ENCODE measurements at regions not wholly inside any gene's neighbourhood (a gene's known extent, or its start where the extent isn't known, plus 50 kb on each side); places are given as distances from the start of the nearest gene placed in this dataset.
"Not testable (repeated sequence)": the region's sequence is repeated elsewhere in the genome, so short reads cannot be mapped to it uniquely, and the experiment has no call there.

DNA sequence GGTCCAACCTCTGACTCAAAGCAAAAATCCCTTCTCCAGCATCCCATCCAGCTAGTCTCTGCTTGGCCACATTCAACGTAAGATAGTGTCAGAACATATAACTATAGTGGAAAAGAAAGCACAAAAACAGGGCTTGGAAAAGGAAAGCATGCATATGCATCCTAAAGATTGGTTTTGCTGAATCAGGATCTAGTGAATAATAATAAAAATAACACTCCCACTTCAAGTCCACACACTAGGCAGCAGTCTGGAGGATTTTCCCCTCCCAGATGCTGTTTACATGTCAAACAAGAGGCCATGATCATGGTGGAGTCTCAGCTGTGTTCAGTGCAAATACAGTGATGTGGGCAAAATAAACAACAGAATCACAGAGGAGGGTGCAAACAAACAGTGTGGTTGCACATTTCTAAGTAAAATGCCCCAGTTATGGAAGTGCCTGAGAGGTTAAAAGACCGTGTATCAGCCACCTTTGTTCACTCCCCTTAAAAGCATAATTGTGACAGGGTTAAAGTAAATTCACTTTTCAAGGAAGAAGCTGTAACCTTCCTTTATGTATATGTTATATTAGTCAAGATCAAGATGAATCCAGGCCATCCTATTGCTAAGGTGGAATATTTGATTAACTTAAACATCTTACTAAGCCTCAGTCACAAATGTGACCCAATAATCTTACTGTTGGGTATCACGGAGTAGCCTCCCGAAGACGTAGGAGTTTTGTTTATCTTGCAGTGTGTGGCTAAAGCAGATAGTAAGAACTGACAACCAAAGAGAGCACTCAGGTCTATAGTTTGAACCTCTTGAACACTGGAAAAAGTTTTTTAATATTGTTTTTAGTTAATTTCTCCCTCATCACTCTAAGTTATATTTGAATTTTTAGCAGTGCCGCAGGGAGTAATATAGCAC, 424.5 kb downstream of the SOX2 start:
- DNase-seq (ENCODE audit: low read depth in 2 of 2), result no peak

DNA sequence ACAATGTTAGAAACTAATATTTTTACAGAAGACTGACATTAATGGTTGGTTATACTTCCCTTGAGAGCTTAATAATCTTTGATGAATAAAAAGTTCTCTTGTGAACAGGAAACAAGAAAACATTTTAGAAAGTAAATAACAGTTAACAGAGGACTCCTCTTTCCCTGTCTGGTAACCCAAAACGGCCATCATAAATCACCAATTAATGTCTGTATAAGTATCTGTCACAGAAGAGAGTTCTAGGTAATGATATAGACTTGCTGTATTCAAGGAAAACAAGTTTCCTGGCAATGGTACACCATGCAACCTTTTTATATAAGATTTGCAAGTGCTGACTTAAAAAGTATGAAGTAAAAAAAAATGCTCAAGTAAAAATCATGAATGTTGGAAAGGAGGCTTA, 426.7 kb downstream of the SOX2 start:
- no peak for DNase-seq (ENCODE audit: low read depth in 2 of 2)

DNA sequence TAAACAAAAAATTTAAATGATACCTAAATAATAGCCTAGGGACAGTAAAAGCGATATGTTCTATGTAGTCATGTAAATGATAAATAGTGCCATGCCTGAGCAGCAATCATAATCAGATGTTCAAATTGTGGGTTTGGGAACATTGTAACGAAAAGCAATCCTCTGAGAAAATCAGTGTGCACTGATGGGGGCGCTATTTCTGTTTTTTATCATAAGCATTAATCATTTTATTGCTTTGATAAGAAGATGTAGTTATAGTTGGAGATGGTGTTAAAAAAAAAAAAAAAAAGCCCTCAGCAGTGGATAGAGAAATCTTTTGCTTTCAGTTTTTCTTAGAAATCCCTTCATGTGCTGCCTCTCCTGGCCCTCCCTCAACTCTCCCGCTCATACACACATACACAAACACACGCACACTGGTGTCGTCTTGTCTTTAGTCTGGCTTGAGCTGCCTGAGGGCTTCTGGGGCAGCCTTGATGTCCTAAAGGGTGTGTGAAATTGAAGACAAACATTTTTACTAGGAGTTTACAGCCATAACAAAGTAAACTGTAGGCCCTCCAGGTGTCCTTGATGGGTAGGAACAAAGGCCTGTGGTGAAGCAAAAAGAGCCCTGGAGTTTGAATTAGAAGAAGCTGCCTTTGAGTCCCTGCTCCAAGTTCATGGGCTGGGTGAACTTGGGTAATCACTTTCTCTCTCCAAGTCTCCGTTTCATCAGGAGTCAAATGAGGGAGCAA, 428.1 kb downstream of the SOX2 start:
- DNase-seq (ENCODE audit: low read depth in 2 of 2), result no peak

DNA sequence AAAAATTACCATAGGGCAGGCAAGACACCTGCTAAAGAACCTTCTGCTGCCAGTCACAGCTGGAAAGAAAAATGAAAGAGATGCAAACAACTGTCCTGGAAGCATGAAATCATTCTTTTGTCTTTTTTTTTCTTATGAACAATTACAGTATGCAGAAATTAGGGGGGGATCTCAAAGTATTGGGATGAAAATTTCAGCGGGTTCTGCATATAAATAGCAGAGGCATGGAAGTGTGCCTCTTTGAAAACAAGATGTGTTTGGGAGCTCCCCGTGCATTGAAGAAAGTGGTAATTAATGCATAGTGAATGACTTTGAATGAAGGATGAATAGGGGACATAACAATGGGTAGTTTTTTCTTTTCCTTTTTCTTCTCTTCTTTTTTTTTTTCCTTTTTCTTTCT, 431.2 kb downstream of the SOX2 start:
- DNase-seq (ENCODE audit: low read depth in 2 of 2), result no peak

DNA sequence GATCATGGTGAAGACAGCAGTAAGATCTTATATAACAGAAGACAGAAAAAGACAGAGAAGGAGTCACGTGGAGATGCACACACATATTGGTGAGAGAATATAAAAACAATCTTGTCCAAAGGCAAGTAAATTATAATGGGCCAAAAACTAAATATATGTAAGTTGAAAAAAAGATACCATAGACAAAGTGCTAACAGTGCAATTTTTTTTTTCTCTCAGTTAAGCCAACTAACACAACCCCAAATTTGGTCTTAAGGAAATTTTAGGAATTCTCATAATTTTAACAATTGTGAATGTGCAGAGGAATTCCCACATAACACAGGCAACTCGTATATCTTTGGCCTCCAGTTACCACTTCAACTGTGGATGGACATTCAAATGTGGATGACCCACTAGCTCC, 432.2 kb downstream of the SOX2 start:
- no peak for DNase-seq (ENCODE audit: low read depth in 2 of 2)

DNA sequence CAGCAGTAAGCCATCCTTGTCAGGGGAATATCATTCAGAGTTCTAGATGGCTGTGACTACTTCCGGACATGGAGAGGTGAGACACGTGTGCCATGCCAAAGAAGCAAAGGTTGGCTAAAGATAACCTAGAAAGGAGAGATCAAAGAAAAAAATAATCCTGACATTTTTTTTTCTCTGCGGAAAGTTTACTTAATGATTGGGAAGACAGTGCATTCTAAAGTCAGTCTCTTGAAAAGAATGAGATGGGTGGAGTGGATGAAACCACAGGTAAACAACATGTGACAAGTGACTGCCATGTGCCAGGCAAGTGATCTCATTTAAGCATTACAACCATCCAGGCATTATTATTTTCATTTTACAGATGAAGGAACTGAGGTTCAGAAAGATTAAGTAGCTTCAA, 436.6 kb downstream of the SOX2 start:
- no peak for DNase-seq (ENCODE audit: low read depth in 2 of 2)

DNA sequence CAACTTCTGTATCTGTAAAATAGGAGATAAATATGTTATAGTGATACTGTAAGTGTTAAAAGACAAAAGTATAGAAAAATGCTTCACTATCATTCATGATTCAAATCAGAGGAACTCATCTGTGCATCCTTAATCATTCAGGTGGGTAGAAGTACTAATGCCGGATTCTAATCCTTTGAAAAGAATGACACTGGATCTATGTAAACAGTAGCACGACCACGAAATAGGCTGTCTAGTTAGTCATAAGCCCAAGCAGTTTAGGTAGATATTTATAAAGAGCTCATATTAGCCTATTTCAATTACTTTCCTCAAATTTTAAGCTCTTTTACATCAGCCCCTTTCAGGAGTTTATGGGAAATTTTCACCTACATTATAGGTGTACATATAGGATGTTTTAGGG, 437.9 kb downstream of the SOX2 start:
- no peak for DNase-seq (ENCODE audit: low read depth in 2 of 2)

DNA sequence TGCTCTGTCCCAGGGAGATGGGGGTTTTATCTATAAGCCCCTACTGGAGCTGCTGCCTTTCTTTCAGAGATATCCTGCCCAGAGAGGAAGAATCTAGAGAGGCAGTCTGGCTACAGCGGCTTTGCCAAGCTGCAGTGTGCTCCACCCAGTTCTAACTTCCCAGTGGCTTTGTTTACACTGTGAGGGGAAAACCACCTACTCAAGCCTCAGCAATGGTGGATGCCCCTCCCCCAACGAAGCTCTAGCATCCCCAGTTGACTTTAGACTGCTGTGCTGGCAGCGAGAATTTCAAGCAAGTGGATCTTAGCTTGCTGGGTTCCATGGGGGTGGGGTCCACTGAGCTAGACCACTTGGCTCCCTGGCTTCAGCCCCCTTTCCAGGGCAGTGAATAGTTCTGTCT, 444.6 kb downstream of the SOX2 start:
- DNase-seq (ENCODE audit: low read depth in 2 of 2), result not testable (repeated sequence)

DNA sequence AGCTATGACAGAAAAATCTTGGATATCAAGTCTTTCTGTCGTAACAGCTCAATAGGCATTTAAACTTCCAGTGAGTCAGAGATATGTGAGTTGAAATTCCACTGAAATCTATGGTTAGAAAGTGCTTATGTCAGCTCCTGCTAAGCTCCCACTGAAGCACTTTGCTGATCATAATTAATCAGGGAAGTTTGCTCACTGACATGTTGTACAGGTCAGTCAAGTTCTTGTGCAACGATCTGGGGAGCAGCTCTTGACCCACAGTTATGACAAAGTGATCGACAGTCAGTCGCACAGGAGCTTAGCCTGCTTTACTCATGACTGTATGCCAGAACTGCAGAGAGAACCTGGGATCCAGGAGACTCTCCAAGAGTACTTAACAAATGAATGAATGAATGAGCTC, 453.5 kb downstream of the SOX2 start:
- no peak for DNase-seq (ENCODE audit: low read depth in 2 of 2)

DNA sequence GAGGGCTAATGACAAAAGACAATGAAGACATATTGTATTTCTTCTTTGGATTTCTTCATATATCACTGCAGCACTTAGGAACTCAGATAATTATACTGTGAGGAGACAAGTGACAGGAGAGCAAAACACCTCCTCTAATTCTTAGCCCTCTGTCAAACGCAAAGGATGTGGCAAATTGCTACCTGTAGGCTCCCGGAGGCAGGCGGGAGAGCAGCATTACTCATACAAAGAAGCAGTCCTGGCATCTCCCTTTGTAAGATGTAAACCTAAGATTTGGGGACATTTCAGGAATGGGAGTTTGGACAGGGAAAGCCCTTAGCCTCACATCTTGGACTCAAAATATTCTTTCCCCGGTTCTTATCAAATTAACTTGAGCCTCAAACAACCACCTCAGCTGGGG, 460.8 kb downstream of the SOX2 start:
- DNase-seq (ENCODE audit: low read depth in 2 of 2), result no peak

DNA sequence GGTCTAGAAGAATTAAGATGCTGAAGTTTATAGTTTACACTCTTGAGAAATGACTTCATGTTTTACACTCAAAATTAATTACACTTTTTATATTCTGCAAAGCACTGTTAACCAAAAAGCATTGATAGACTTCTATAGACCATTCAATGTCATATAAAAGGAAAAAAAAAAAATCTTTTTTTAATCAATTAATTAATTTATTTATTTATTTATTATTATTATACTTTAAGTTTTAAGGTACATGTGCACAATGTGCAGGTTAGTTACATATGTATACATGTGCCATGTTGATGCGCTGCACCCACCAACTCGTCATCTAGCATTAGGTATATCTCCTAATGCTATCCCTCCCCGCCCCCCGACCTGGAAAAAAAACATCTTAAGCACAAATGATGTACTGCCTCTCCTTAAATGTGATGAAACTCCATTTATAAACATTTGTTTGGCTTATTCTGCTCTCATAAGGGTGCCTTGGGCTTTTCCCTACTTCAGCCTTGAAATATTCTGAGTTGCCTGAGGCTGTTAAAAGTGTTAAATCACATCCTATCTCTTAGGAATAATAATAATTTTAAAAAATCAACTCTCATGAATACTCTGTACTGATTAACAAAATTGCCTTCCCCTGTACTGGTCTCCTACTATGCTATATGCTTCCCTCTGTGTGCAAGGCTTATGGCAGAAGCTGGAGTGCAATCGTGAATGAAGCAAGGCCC, 466.9 kb downstream of the SOX2 start:
- DNase-seq (ENCODE audit: low read depth in 2 of 2), result no peak

DNA sequence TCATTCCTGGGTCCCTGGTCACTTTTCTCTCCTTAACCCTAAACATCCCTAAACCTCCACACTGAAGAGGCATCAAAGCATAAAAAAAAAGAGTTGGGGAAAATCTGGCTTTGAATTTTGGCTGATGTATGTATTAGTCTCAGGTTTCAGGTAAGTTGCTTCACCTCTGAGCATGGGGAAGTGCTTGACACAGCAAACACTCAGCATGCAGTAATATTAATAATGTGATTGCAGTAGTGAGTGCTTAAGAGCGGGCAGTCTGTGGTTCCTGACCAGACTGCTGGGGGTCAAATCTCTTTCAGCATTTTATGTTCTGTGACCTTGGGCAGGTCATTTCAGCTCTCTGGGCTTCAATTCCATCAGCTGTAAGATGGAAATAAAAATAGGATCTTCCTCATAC, 467.9 kb downstream of the SOX2 start:
- no peak for DNase-seq (ENCODE audit: low read depth in 2 of 2)

DNA sequence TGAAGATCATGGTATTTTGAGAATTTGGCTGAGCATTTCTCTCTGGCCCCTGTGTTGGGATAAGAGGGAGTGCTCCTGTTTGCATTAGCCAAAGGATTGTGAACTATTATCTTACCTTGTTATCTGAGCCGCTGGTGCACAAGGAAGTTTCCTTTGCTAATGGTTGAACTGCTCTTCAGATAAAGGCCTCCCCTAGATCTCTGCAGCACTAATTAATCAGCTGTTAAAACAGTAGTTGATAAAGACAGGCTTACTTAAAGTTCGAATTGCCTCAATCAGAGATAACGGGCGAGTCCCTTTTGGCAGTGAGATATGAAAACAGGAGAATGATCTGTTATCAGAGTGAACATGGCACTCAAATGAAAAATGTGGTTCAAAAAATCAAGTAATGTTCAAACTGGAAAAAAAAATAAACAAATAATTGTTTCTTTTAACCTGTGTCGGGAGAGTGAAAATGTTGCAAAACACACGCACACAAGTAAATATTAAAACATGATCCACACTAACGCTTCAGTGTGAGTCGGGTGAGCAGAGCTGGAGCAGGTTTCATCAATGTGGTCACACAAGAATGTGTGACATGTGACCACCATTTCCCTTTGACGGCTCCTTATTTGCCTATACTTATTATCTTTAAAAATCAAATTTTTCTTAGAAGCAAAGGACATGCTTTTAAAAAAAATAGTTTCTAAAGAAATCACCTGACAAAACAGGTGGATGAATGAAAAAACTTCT, 469.1 kb downstream of the SOX2 start:
- no peak for DNase-seq (ENCODE audit: low read depth in 2 of 2)

DNA sequence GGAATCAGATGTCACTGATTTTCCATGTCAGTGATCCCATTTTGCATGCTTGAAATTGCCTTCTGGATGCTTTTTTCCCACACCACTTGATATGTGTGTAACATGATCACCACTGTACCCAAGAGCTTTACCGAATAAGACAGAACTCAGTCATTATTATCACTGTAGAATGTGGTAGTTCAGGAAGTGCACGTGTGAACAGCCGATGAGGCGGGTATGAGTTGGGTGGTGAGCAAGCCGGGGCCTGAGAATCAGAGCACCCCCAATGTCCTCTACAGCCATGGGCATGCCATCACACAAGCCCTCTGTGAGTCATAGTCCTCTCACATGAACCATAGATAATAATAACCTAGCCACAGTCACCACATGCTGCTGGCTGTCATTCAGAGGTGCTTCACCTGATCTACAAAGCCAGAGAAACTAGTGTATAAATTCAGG, 470.8 kb downstream of the SOX2 start:
- no peak for DNase-seq (ENCODE audit: low read depth in 2 of 2)

DNA sequence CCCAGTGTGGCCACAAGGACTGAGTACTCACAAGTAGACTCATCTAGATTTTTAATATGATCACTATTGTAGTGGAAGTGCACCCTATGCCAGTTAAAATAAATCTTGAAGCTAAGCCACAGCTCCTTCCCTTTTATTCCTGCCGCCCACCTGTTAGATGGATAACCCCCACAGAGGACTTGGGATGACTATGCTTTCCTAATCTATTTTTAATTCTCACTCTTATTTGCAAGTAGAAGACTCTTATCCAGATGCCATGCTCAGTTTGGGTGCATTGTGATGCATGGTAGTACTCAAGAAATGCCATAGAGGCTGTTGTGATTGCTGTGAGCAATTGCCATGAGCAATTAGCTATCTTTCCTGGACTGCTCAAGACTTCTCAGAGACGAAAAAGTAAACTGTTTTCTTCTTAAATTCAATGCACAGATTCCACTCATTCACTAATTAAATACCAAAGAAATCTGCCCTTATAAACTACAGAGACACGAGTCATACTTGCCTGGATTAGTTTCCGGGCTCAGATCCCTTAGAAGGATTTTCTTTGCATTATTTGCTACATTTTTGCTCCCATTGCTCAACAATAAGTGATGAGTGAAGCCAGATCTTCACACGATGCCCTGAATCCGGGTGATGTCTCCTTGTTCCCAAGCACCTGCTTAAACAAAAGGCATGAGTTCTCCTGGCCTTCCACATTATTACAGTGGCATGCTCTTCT, 472.1 kb downstream of the SOX2 start:
- no peak for DNase-seq (ENCODE audit: low read depth in 2 of 2)

DNA sequence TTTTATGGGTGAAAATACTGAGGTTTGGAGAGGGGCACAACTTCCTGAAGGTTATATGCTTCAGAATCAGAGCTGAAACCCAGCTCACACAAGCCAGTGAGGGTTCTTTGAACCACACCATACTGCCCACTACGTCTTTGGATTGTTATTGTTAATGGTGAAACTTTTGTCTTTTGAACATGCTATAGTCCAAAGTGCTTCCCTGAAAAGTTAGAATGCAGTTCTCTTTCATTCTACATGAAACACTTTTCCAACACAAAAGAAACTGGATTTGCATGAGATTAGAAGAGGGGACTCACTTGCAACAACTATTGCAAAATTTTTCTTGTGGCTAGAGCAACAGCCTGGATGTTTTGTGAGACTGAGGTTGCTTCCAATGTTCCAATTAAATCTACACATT, 473.6 kb downstream of the SOX2 start:
- DNase-seq (ENCODE audit: low read depth in 2 of 2), result no peak

DNA sequence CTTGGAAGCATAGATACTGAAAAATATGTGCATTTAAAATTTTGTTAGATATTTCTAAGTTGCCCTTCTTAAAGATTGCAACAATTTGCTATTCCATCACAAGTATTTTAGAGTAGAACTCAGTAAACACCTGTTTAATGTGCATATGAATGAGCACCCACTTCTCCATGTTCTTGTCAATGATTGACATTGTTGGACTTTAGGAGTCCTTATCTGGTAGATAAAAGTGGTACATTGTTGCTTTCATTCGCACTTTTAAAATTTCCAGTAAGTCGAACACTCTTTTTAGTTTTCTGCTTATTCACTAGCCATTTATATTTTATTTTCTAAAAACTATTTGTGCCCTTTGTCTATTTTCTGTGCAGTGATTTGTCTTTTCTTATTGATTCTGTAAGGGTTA, 478.3 kb downstream of the SOX2 start:
- DNase-seq (ENCODE audit: low read depth in 2 of 2), result no peak

DNA sequence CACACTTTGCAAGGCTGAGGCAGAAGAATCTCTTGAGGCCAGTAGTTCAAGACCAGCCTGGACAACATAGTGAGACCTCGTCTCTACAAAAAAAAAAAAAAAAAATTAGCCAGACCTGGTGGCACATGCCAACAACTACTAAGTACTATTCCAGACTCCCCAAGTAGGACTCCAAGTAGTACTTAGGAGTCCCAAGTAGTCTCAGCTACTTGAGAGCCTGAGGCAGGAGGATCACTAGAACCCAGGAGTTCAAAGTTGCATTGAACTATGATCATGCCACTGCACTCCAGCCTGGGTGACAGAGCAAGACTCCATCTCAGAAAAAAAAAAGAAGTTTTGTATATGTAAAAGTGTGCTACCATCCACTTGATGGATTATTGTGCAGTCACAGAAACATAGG, 486.6 kb downstream of the SOX2 start:
- DNase-seq (ENCODE audit: low read depth in 2 of 2), result no peak

DNA sequence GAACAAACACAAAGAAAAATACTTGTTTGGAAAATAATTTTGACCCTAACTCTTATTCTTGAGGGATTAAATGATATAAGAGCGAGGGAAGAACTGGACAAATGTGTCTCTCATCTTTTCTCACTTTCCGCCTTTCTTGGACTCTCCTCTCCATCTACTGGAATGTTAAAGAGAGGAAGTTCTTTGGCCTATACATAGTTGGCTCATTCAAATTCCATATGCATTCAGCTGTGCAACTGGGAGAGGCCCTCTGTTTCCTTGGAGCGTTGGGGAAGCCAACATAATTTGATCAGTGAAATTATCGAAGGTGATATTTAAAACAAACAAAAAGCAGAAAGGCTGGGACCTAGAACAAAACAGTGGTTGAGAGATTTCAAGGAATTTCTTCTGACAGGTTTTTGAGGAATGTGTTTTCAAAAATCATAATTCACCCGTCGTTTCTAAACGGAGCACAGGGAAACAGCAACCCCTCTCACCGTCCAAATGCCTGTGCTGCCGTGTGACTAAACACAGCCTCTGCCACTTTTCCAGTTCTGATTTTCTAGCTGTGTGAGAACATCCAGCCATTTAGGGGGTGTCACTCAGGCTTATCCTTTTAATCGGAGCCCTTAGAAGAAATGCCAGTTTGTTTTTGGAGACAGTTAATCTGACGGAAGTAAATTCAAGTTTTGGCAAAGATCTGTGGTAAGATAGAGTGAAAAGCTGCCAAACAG, 489.9 kb downstream of the SOX2 start:
- DNase-seq (ENCODE audit: low read depth in 2 of 2), result no peak

DNA sequence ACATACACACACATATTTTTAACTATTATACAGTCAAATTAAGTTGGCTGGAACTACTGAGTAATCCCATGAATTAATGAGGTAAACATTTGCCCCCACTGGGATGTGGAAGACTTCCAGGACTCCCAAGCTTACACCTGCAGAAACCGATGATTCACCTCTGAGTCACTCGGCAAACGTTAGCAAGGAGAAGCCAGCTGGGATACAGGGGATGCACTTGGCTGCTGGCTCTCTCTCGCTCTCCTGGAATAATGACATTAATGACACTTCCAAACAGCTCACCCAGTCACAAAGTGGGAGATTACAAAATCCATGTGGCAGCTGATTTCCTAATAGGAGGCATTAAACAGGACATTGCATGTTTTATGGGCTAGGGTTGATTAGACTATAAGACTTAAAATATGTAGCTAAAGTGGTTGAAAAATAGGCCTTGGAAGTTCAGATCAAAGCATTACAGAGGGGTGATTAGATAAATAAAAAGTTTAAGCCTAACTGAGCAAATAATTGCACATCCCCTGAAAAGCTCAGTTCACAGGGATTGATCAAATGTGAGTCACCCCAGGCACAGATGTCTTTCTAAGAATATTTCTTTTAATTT, 500.9 kb downstream of the SOX2 start:
- DNase-seq (ENCODE audit: low read depth in 2 of 2), result no peak
